Left ventricle myocardium inferior (tissue), 1 donor: ENCODE measurements at regions not wholly inside any gene's neighbourhood (a gene's known extent, or its start where the extent isn't known, plus 50 kb on each side); places are given as distances from the start of the nearest gene placed in this dataset.

Source experiments
- DNase-seq: peaks from one replicate; pipeline ENCODE4 v3.0.0-alpha.2; 2020
- H3K27ac ChIP-seq: fragments of 200-600 bp; replicated peaks from 2 replicates; pipeline ENCODE4 v1.8.0; 2021
- H3K27me3 ChIP-seq: fragments of 200-600 bp; 2 replicates; pipeline ENCODE4 v1.8.0; 2021; ENCODE audit warnings: low read depth
- H3K36me3 ChIP-seq: fragments of 200-600 bp; 2 replicates; pipeline ENCODE4 v1.8.0; 2021
- H3K4me1 ChIP-seq: fragments of 200-600 bp; 2 replicates; pipeline ENCODE4 v1.8.0; 2021
- H3K4me3 ChIP-seq: fragments of 200-600 bp; 2 replicates; pipeline ENCODE4 v1.8.0; 2021; ENCODE audit warnings: mild to moderate bottlenecking, moderate library complexity
- H3K9me3 ChIP-seq: fragments of 200-600 bp; replicated peaks from 2 replicates; pipeline ENCODE4 v1.8.0; 2021
- CTCF ChIP-seq: fragments of 200-600 bp; IDR thresholded peaks from 2 replicates; pipeline ENCODE4 v1.8.0; 2021; ENCODE audit warnings: antibody characterized with exemption, mild to moderate bottlenecking, borderline replicate concordance
- intact Hi-C: fragments of 100-400 bp; cut with micrococcal nuclease; formaldehyde crosslinking; loops from one replicate; pipeline ENCODE4 v1.11.0; 2022
- donor health status: DM: no; HTN: yes; CAD: no; lungs with severe emphysema.

DNA sequence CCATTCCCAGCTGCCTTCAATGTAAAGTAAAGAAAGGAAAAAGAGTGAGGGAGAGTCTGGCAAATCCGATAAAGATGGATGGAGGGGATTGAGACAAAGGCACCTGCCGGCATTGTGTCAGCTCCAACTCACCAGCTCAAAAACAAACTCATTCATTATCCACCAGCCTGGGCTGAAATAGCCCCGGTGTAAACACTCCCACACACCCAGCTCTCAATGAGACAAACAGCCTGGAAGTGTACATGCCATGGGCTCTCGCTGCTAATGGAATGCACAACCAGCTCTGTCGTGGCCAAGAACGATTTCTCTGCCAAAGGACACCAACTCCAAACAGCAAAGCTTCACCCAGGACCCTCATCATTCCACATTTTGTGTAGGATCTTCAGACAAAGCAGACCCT is 89.3 kb upstream of the OPCML start:
- Histone ChIP-seq H3K9me3 (peaks cover 11% of the 10 kb centered on the region), H3K36me3 (no peaks in the 10 kb centered on the region), H3K27me3 (peaks cover 15% of the 10 kb centered on the region), H3K27ac (no peak overlapping the region), H3K4me3 (no peak overlapping the region), H3K4me1 (no peaks in the 10 kb centered on the region)
- no peak for DNase-seq
- TF ChIP-seq CTCF = no peak
- intact Hi-C loops = no loop called here

GRCh38 chr11:133619973-133620372 is 87.7 kb upstream of the OPCML start:
- Histone ChIP-seq H3K4me1 (no peaks in the 10 kb centered on the region), H3K36me3 (no peaks in the 10 kb centered on the region), H3K9me3 (peaks cover 27% of the 10 kb centered on the region), H3K4me3 (no peak overlapping the region), H3K27me3 (peaks cover 13% of the 10 kb centered on the region), H3K27ac (no peak overlapping the region)
- peak; percentile 57 for TF ChIP-seq CTCF
- no peak for DNase-seq
- intact Hi-C loops = no loop called here

DNA sequence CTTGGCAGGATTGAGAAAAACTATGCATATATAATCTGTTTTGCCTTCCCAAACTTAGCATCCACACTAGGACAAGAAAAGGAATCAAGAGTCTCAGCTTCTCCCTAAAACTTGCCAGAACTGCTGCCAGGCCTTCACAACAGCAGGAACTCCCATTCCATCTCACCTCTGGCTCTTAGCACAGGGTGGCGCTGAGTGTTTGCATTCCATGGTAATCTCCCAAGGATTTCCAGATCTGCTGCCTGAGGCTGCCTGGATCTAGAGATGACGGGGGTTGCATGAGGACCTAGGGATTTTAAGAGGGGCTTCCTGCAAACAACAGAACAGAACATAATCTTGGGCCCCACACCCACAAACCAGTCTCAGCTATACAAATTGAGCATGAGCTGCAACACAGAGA is 87.1 kb upstream of the OPCML start:
- DNase-seq = no peak
- Histone ChIP-seq H3K4me1 (no peaks in the 10 kb centered on the region), H3K36me3 (no peaks in the 10 kb centered on the region), H3K27ac (no peak overlapping the region), H3K27me3 (peaks cover 13% of the 10 kb centered on the region), H3K9me3 (peaks cover 33% of the 10 kb centered on the region), H3K4me3 (no peak overlapping the region)
- intact Hi-C loops = no loop called here
- no peak for TF ChIP-seq CTCF

DNA sequence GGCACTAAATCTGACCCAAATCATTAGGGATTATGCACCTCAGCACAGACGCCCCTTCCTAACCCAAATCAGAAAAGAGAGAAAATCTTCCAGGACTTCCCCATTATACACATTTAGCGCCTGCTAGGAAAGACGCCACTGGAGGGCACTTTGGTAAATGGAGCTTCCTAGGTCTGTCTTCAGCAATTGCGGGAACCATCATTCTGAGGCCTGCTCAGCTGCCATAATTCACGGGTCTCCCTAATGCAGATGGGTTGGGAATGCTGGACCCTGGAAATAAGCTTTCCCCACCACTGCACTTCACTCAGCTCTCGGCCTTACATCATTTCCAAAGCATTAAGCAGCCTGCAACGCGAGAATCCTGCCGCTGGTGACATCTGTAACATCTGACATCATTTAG is 86.2 kb upstream of the OPCML start:
- DNase-seq = no peak
- TF ChIP-seq CTCF = no peak
- H3K27me3 ChIP-seq = peaks cover 13% of the 10 kb centered on the region
- H3K4me1 ChIP-seq = no peaks in the 10 kb centered on the region
- H3K9me3 ChIP-seq = peaks cover 34% of the 10 kb centered on the region
- no peaks in the 10 kb centered on the region for H3K36me3 ChIP-seq
- H3K27ac ChIP-seq = no peak overlapping the region
- H3K4me3 ChIP-seq = no peak overlapping the region
- intact Hi-C loops = no loop called here

GRCh38 chr11:133608496-133608895 is 76.2 kb upstream of the OPCML start:
- Histone ChIP-seq H3K36me3 (no peaks in the 10 kb centered on the region), H3K9me3 (peaks cover 31% of the 10 kb centered on the region), H3K27ac (no peak overlapping the region), H3K27me3 (no peaks in the 10 kb centered on the region), H3K4me3 (no peak overlapping the region), H3K4me1 (no peaks in the 10 kb centered on the region)
- TF ChIP-seq CTCF = no peak
- no peak for DNase-seq
- intact Hi-C loops = no loop called here

- no peak overlapping the region for H3K4me3 ChIP-seq
- peaks cover 21% of the 10 kb centered on the region for H3K9me3 ChIP-seq
- no peaks in the 10 kb centered on the region for H3K4me1 ChIP-seq
- H3K27ac ChIP-seq = no peak overlapping the region
- no peaks in the 10 kb centered on the region for H3K36me3 ChIP-seq
- no peak for DNase-seq
- TF ChIP-seq CTCF = no peak
- intact Hi-C loops = no loop called here
- peaks cover 12% of the 10 kb centered on the region for H3K27me3 ChIP-seq
Observed at GRCh38 chr11:133606124-133606523, 73.8 kb upstream of the OPCML start.
